Lung (tissue), 11 donors: ENCODE measurements at regions not wholly inside any gene's neighbourhood (a gene's known extent, or its start where the extent isn't known, plus 50 kb on each side); places are given as distances from the start of the nearest gene placed in this dataset.

ENCODE experiments used
- ATAC-seq: fragments of 200-7000 bp; cut with Tn5 transposase; one replicate; pipeline ENCODE4 v1.9.1; 2020; ENCODE audit warnings: moderate number of reproducible peaks; ENCODE audit not compliant: insufficient read depth, low FRiP score
- DNase-seq, 3 donors: peaks; one replicate each; pipeline ENCODE4 v3.0.0-alpha.2; 2013 to 2017
- H3K27ac ChIP-seq, 2 donors: one replicate each; pipeline ENCODE4 v1.5.1; 2013; ENCODE audit warnings: mild to moderate bottlenecking in 2 of 2, moderate library complexity in 2 of 2, control low read depth in 1 of 2, inconsistent platforms in 1 of 2, low read depth in 1 of 2, low read length in 1 of 2
- H3K27me3 ChIP-seq, 3 donors: one replicate each; pipeline ENCODE4 v1.5.1; 2013; ENCODE audit warnings: low read length in 2 of 3; ENCODE audit not compliant: control insufficient read depth in 3 of 3, insufficient read depth in 3 of 3
- H3K36me3 ChIP-seq, 4 donors: one replicate each; pipeline ENCODE4 v1.5.1; 2013; ENCODE audit warnings: low read length in 4 of 4, mild to moderate bottlenecking in 1 of 4, moderate library complexity in 1 of 4; ENCODE audit not compliant: control insufficient read depth in 4 of 4, insufficient read depth in 4 of 4
- H3K4me1 ChIP-seq, 5 donors: one replicate each; pipeline ENCODE4 v1.5.1; 2013; ENCODE audit warnings: low read length in 5 of 5, mild to moderate bottlenecking in 2 of 5, moderate library complexity in 1 of 5; ENCODE audit not compliant: control insufficient read depth in 5 of 5, insufficient read depth in 5 of 5
- H3K4me3 ChIP-seq: one replicate; pipeline ENCODE4 v1.5.1; 2013; ENCODE audit warnings: mild to moderate bottlenecking, control low read depth, moderate library complexity
- H3K9ac ChIP-seq, 2 donors: one replicate each; pipeline ENCODE4 v1.5.1; 2013; ENCODE audit warnings: low read length in 2 of 2, control low read depth in 1 of 2; ENCODE audit not compliant: insufficient read depth in 1 of 2
- H3K9me3 ChIP-seq, 4 donors: one replicate each; pipeline ENCODE4 v1.5.1; 2013; ENCODE audit warnings: low read length in 3 of 4, mild to moderate bottlenecking in 1 of 4, moderate library complexity in 1 of 4; ENCODE audit not compliant: control insufficient read depth in 4 of 4, insufficient read depth in 3 of 4
- WGBS, 2 donors: extraction: QIAGEN DNeasy Blood & Tissue Kit; methylation state at CpG; one replicate each; pipeline ENCODE4 v1.1.7; 2013; 5-methylcytosine and 5-hydroxymethylcytosine counted together
- TF ChIP-seq, protein P1 (sequence below): IDR thresholded peaks from 2 replicates; pipeline ENCODE4 v1.5.1; 2012; ENCODE audit warnings: mild to moderate bottlenecking; ENCODE audit errors: control extremely low read depth, extremely low read depth
- donor health status: control.
- donor health status: control.
- donor health status: Bipolar disorder and iron deficiency.
- donor health status: healthy.
- donor health status: DM: yes; HTN: yes; CAD: no.

DNA sequence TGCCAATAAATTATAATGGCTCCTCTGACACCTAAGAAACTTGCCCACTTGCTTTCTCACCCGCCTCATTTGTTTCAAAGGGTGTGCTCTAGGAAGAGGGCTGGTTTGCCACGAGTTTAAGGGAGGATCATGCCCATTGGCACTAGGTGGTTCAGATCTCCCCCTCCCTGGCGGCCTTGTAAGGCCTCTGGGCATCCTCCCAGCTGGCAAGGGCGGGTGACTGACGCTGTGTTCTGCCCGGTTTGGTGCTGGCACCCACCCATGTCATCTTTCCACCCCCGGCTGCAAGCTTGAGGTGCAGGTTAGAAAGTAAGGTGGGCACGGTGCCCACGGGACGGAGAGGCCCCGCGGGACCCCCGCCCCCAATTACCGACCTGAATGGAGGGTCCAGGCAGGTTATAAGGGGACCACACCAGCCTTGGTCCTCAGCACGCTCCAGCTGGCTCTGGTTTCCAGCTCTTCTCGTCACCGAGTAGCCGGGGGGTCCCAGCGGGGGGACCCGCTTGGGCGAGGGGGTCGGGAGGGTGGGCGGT lies 90.4 kb downstream of the PTPRS start:
- 85 to 92% methylated on average over 23 of the region's 23 CpGs for WGBS, 2 donors
- peaks cover 0 to 10% (median 8%) of the 10 kb centered on the region in 4 donors for H3K9me3 ChIP-seq
- peaks cover 0 to 23% (median 11%) of the 10 kb centered on the region in 4 donors for H3K36me3 ChIP-seq
- no peak overlapping the region for H3K27ac ChIP-seq
- no peaks in the 10 kb centered on the region for H3K4me1 ChIP-seq
- no peak overlapping the region for H3K4me3 ChIP-seq
- DNase-seq (no peak), ATAC-seq (no peak)
- TF ChIP-seq, protein P1, sequence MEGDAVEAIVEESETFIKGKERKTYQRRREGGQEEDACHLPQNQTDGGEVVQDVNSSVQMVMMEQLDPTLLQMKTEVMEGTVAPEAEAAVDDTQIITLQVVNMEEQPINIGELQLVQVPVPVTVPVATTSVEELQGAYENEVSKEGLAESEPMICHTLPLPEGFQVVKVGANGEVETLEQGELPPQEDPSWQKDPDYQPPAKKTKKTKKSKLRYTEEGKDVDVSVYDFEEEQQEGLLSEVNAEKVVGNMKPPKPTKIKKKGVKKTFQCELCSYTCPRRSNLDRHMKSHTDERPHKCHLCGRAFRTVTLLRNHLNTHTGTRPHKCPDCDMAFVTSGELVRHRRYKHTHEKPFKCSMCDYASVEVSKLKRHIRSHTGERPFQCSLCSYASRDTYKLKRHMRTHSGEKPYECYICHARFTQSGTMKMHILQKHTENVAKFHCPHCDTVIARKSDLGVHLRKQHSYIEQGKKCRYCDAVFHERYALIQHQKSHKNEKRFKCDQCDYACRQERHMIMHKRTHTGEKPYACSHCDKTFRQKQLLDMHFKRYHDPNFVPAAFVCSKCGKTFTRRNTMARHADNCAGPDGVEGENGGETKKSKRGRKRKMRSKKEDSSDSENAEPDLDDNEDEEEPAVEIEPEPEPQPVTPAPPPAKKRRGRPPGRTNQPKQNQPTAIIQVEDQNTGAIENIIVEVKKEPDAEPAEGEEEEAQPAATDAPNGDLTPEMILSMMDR: no peak
- no peaks in the 10 kb centered on the region for H3K27me3 ChIP-seq
- H3K9ac ChIP-seq: no peak overlapping the region

DNA sequence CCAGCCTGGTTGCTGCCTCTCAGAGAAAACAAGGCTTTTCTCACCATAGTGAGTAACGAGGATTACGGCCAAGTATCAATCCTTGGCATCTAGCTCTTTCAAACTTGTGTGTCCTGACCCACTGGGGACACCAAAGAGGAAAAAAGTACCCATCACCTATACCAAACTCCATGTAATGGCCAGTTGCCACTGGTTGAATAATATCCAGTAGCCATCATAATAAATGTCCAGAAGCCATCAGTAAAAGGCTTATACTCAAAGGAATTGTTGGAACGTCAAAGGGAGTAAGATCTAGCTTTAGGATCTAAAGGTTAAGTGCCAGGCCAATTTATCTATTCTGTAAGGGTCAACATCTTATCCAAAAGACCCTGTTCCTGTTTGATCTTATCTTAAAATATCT lies 91.1 kb downstream of the PTPRS start:
- ATAC-seq: no peak
- Histone ChIP-seq H3K9ac (no peak overlapping the region), H3K4me3 (no peak overlapping the region), H3K4me1 (no peaks in the 10 kb centered on the region), H3K9me3 (peaks cover 0 to 4% (median 2%) of the 10 kb centered on the region in 4 donors), H3K27me3 (no peaks in the 10 kb centered on the region), H3K36me3 (peaks cover 0 to 17% (median 9%) of the 10 kb centered on the region in 4 donors), H3K27ac (no peak overlapping the region)
- TF ChIP-seq, protein P1: no peak
- DNase-seq: no peak
- 93 to 95% methylated on average over 3 of the region's 3 CpGs for WGBS, 2 donors

DNA sequence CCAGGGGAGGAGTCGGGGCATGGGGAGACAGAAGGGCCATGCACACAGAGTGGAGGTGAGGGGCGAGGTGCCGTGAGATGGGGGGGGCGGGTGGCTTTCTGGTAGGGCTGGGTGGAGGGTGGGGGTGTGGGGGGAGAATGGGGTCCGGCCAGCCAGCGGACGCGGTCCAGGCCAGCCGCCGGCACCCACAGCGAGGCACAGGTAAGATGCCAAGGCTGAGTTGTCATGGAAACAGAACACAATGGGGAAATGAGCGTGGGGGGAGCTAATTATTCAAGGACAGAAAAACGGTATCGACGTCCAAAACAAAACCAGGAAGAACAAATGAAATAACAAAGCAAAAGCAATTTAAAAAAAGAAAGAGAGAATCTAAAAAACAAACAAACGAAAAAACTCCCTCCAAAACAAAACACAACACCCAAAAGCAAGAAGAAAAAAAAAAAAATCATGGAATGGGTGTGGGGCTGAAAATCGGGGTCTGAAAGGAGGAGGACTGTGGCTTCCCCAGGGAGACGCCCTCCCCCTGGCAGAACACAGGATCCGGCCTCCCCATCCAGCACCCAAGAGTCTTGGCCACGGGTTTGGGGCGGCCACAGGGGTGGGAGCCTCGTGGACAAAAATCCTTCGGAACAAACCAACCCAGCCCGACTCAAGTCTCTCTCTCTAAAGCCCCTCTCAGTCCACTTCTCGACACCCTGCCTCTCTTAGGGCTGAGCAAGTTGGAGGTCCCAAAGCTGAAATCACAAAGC lies 92.5 kb downstream of the PTPRS start:
- DNase-seq: no peak
- H3K4me1 ChIP-seq: no peaks in the 10 kb centered on the region
- no peak overlapping the region for H3K27ac ChIP-seq
- no peak overlapping the region for H3K9ac ChIP-seq
- no peak for ATAC-seq
- WGBS, 2 donors: 80 to 86% methylated on average over 24 to 25 of the region's 25 CpGs
- no peaks in the 10 kb centered on the region for H3K27me3 ChIP-seq
- TF ChIP-seq, protein P1: no peak
- H3K4me3 ChIP-seq: no peak overlapping the region
- peaks cover 0 to 2% (median 0%) of the 10 kb centered on the region in 4 donors for H3K9me3 ChIP-seq
- H3K36me3 ChIP-seq: peaks cover 0 to 24% (median 8%) of the 10 kb centered on the region in 4 donors
